Astrocyte (in vitro differentiated cells and primary cell): ENCODE measurements at regions not wholly inside any gene's neighbourhood (a gene's known extent, or its start where the extent isn't known, plus 50 kb on each side); places are given as distances from the start of the nearest gene placed in this dataset.
"Not testable (repeated sequence)": the region's sequence is repeated elsewhere in the genome, so short reads cannot be mapped to it uniquely, and the experiment has no call there.

ENCODE experiments used
- DNase-seq: peaks from one replicate; pipeline ENCODE4 v3.0.0-alpha.2; 2010; ENCODE audit warnings: low read depth
- FAIRE-seq: peaks from 2 replicates; lab custom pipeline; 2011; peaks lifted over from hg19 to GRCh38; lab: Jason Lieb, UNC
- H2AFZ ChIP-seq: 2 replicates; pipeline ENCODE4 v1.6.0; 2012; ENCODE audit warnings: low read depth, low read length, inconsistent platforms
- H3K27ac ChIP-seq: 2 replicates; pipeline ENCODE4 v1.5.1; 2011; ENCODE audit warnings: low read depth, low read length, inconsistent platforms
- H3K27me3 ChIP-seq: 2 replicates; pipeline ENCODE4 v1.6.0; 2011; ENCODE audit warnings: low read length, inconsistent platforms; ENCODE audit not compliant: insufficient read depth
- H3K36me3 ChIP-seq: 2 replicates; pipeline ENCODE4 v1.5.1; 2011; ENCODE audit warnings: low read length, inconsistent platforms; ENCODE audit not compliant: insufficient read depth
- H3K4me1 ChIP-seq: 2 replicates; pipeline ENCODE4 v1.5.1; 2011; ENCODE audit warnings: low read length, inconsistent platforms; ENCODE audit not compliant: insufficient read depth
- H3K4me2 ChIP-seq: 2 replicates; pipeline ENCODE4 v1.6.0; 2012; ENCODE audit warnings: low read length, inconsistent platforms
- H3K4me3 ChIP-seq: 2 replicates; pipeline ENCODE4 v1.5.1; 2011; ENCODE audit warnings: low read depth, mild to moderate bottlenecking, low read length, inconsistent platforms; ENCODE audit not compliant: insufficient read depth
- H3K79me2 ChIP-seq: 2 replicates; pipeline ENCODE4 v1.6.0; 2012; ENCODE audit warnings: mild to moderate bottlenecking, low read length, inconsistent platforms; ENCODE audit not compliant: insufficient read depth
- H3K9ac ChIP-seq: 2 replicates; pipeline ENCODE4 v1.6.0; 2012; ENCODE audit warnings: mild to moderate bottlenecking, low read length, inconsistent platforms
- H3K9me3 ChIP-seq: 2 replicates; pipeline ENCODE4 v1.5.1; 2012; ENCODE audit warnings: low read depth, mild to moderate bottlenecking, low read length, inconsistent platforms; ENCODE audit not compliant: insufficient read depth
- H4K20me1 ChIP-seq: 2 replicates; pipeline ENCODE4 v1.6.0; 2012; ENCODE audit warnings: low read length, inconsistent platforms; ENCODE audit not compliant: insufficient read depth
- H3K27ac Mint-ChIP-seq: one replicate; pipeline ENCODE4 v1.8.0; 2021; ENCODE audit warnings: mild to moderate bottlenecking, mixed read lengths; ENCODE audit not compliant: unreplicated experiment
- H3K27me3 Mint-ChIP-seq: one replicate; pipeline ENCODE4 v1.8.0; 2021; ENCODE audit warnings: low read depth, mixed read lengths; ENCODE audit not compliant: unreplicated experiment
- H3K36me3 Mint-ChIP-seq: one replicate; pipeline ENCODE4 v1.8.0; 2021; ENCODE audit warnings: low read depth, mixed read lengths; ENCODE audit not compliant: unreplicated experiment
- H3K4me1 Mint-ChIP-seq: one replicate; pipeline ENCODE4 v1.8.0; 2021; ENCODE audit warnings: low read depth, mixed read lengths; ENCODE audit not compliant: unreplicated experiment
- H3K4me3 Mint-ChIP-seq: one replicate; pipeline ENCODE4 v1.8.0; 2021; ENCODE audit warnings: mild to moderate bottlenecking, moderate library complexity, mixed read lengths; ENCODE audit not compliant: unreplicated experiment
- H3K9me3 Mint-ChIP-seq: one replicate; pipeline ENCODE4 v1.8.0; 2021; ENCODE audit warnings: mild to moderate bottlenecking, mixed read lengths; ENCODE audit not compliant: unreplicated experiment
- EZH2 ChIP-seq: IDR thresholded peaks from 2 replicates; pipeline ENCODE4 v1.6.1; 2012; ENCODE audit warnings: mild to moderate bottlenecking, low read length, inconsistent platforms; ENCODE audit not compliant: insufficient read depth
- TF ChIP-seq, protein P1 (sequence below): IDR thresholded peaks from 2 replicates; pipeline ENCODE4 v1.5.1; 2011; ENCODE audit warnings: low read depth, mild to moderate bottlenecking, inconsistent platforms, low read length, moderate library complexity; ENCODE audit not compliant: insufficient read depth

DNA sequence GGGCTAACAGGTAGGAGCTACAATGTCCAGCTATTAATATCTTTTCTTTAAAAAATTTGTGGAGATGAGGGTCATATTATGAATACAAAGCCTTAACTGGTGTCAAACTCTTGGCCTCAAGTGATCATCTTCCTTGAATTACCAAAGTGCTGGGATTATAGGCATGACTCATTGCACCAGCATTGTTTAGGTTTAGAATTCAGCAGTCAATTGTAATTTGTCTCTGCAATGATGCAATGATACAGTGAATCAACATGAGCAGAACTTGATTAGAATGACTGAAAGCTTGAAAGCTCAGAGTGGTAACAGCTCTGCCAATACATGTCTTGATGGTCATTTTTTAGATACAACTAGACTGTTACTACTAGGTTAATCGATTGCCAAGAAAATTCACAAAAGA lies 752.8 kb upstream of the MIR17HG start:
- Histone ChIP-seq H2AFZ (no peak overlapping the region), H3K9me3 (no peaks in the 10 kb centered on the region)
- TF ChIP-seq, protein P1, sequence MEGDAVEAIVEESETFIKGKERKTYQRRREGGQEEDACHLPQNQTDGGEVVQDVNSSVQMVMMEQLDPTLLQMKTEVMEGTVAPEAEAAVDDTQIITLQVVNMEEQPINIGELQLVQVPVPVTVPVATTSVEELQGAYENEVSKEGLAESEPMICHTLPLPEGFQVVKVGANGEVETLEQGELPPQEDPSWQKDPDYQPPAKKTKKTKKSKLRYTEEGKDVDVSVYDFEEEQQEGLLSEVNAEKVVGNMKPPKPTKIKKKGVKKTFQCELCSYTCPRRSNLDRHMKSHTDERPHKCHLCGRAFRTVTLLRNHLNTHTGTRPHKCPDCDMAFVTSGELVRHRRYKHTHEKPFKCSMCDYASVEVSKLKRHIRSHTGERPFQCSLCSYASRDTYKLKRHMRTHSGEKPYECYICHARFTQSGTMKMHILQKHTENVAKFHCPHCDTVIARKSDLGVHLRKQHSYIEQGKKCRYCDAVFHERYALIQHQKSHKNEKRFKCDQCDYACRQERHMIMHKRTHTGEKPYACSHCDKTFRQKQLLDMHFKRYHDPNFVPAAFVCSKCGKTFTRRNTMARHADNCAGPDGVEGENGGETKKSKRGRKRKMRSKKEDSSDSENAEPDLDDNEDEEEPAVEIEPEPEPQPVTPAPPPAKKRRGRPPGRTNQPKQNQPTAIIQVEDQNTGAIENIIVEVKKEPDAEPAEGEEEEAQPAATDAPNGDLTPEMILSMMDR = no peak

DNA sequence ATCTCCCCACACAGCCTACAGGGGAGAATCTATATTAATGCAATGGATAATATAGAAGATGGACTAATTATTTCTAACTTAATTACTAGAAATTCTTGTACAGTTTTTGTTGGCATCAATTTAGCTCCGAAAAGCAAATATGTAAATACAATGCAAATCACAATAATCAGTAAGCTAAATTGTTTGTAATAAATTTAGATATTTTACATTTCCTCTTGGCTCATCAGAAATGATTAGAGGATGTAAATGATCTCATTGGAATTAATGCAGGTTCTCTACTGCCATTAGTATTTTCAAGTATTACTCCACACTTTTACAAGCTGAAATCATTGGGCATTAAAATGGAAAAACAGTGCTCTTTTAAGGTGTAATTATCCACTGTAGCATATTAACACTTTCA lies 741.8 kb upstream of the MIR17HG start:
- Mint-ChIP-seq H3K27me3 (no peaks in the 10 kb centered on the region), H3K4me1 (no peaks in the 10 kb centered on the region), H3K36me3 (no peaks in the 10 kb centered on the region), H3K27ac (no peak overlapping the region), H3K9me3 (peaks cover 1% of the 10 kb centered on the region), H3K4me3 (no peak overlapping the region)
- no peaks in the 10 kb centered on the region for H3K9me3 ChIP-seq
- no peak overlapping the region for H2AFZ ChIP-seq
- no peak overlapping the region for H3K4me2 ChIP-seq
- TF ChIP-seq EZH2 = no peak
- TF ChIP-seq, protein P1 = no peak
- no peak overlapping the region for H3K9ac ChIP-seq
- no peaks in the 10 kb centered on the region for H3K4me1 ChIP-seq
- H3K27ac ChIP-seq = no peak overlapping the region
- H3K4me3 ChIP-seq = no peak overlapping the region
- DNase-seq = no peak
- FAIRE-seq = no peak
- no peaks in the 10 kb centered on the region for H4K20me1 ChIP-seq
- H3K27me3 ChIP-seq = no peaks in the 10 kb centered on the region
- H3K79me2 ChIP-seq = no peaks in the 10 kb centered on the region
- no peaks in the 10 kb centered on the region for H3K36me3 ChIP-seq

More for the DNA sequence above, 752.8 kb upstream of the MIR17HG start:
- Mint-ChIP-seq H3K27ac (no peak overlapping the region), H3K4me1 (no peaks in the 10 kb centered on the region), H3K9me3 (no peaks in the 10 kb centered on the region), H3K4me3 (no peak overlapping the region), H3K27me3 (no peaks in the 10 kb centered on the region), H3K36me3 (no peaks in the 10 kb centered on the region)
- H3K27me3 ChIP-seq = no peaks in the 10 kb centered on the region
- no peaks in the 10 kb centered on the region for H3K36me3 ChIP-seq
- H3K4me2 ChIP-seq = no peak overlapping the region
- no peak overlapping the region for H3K4me3 ChIP-seq
- H3K9ac ChIP-seq = no peak overlapping the region
- H3K79me2 ChIP-seq = no peaks in the 10 kb centered on the region
- H4K20me1 ChIP-seq = no peaks in the 10 kb centered on the region
- H3K4me1 ChIP-seq = no peaks in the 10 kb centered on the region
- FAIRE-seq = peak; percentile 49
- H3K27ac ChIP-seq = no peak overlapping the region
- peak; percentile 41 for DNase-seq

- H3K4me3 ChIP-seq, H3K4me1 Mint-ChIP-seq, H3K9ac ChIP-seq, H3K4me3 Mint-ChIP-seq, H3K27me3 ChIP-seq, H3K9me3 ChIP-seq, H3K27ac Mint-ChIP-seq, H2AFZ ChIP-seq, FAIRE-seq, H3K36me3 ChIP-seq, H3K27ac ChIP-seq, H3K4me1 ChIP-seq, H3K9me3 Mint-ChIP-seq, H3K36me3 Mint-ChIP-seq, H4K20me1 ChIP-seq, H3K79me2 ChIP-seq, H3K4me2 ChIP-seq, H3K27me3 Mint-ChIP-seq, DNase-seq: not testable (repeated sequence)
Observed at GRCh38 chr13:90606921-90607320, 740.6 kb upstream of the MIR17HG start.
